ENCODE measurements at regions not wholly inside any gene's neighbourhood (a gene's known extent, or its start where the extent isn't known, plus 50 kb on each side); places are given as distances from the start of the nearest gene placed in this dataset.

GRCh38 chr9:92196400-92196799, 81.2 kb upstream of the SPTLC1 start:
- TF ChIP-seq, protein P1, sequence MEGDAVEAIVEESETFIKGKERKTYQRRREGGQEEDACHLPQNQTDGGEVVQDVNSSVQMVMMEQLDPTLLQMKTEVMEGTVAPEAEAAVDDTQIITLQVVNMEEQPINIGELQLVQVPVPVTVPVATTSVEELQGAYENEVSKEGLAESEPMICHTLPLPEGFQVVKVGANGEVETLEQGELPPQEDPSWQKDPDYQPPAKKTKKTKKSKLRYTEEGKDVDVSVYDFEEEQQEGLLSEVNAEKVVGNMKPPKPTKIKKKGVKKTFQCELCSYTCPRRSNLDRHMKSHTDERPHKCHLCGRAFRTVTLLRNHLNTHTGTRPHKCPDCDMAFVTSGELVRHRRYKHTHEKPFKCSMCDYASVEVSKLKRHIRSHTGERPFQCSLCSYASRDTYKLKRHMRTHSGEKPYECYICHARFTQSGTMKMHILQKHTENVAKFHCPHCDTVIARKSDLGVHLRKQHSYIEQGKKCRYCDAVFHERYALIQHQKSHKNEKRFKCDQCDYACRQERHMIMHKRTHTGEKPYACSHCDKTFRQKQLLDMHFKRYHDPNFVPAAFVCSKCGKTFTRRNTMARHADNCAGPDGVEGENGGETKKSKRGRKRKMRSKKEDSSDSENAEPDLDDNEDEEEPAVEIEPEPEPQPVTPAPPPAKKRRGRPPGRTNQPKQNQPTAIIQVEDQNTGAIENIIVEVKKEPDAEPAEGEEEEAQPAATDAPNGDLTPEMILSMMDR (IDR thresholded peaks at IDR 0.05): no peak
- no peak for TF ChIP-seq POLR2A (IDR thresholded peaks at IDR 0.05)
